H9 (cell line): ENCODE measurements at regions not wholly inside any gene's neighbourhood (a gene's known extent, or its start where the extent isn't known, plus 50 kb on each side); places are given as distances from the start of the nearest gene placed in this dataset.
A peak's percentile ranks its signal among the peaks of the same experiment; 100 is the strongest.

Source experiments
- DNase-seq: peaks from one replicate; pipeline ENCODE4 v3.0.0-alpha.2; 2017
- H2AFZ ChIP-seq: one replicate; pipeline ENCODE4 v1.6.1; 2013; ENCODE audit warnings: mild to moderate bottlenecking, low read length, control low read depth, moderate library complexity
- H2AK5ac ChIP-seq: 2 replicates; pipeline ENCODE4 v1.6.1; 2013; ENCODE audit warnings: low read length, control low read depth, mixed read lengths; ENCODE audit not compliant: insufficient read length
- H2BK120ac ChIP-seq: one replicate; pipeline ENCODE4 v1.6.1; 2013; ENCODE audit warnings: low read depth, mild to moderate bottlenecking, low read length, control low read depth, inconsistent platforms; ENCODE audit not compliant: poor library complexity, severe bottlenecking
- H2BK12ac ChIP-seq: 2 replicates; pipeline ENCODE4 v1.6.1; 2013; ENCODE audit warnings: low read length, control low read depth, mixed read lengths, low read depth; ENCODE audit not compliant: insufficient read length
- H2BK15ac ChIP-seq: 2 replicates; pipeline ENCODE4 v1.6.1; 2013; ENCODE audit warnings: low read depth, low read length, control low read depth
- H2BK20ac ChIP-seq: one replicate; pipeline ENCODE4 v1.6.1; 2013; ENCODE audit warnings: low read depth, mild to moderate bottlenecking, low read length, control low read depth, inconsistent platforms; ENCODE audit not compliant: poor library complexity, severe bottlenecking
- H2BK5ac ChIP-seq: 2 replicates; pipeline ENCODE4 v1.6.1; 2013; ENCODE audit warnings: low read length, control low read depth, mixed read lengths; ENCODE audit not compliant: insufficient read length
- H3K14ac ChIP-seq: 2 replicates; pipeline ENCODE4 v1.6.1; 2013; ENCODE audit warnings: low read length, control low read depth; ENCODE audit not compliant: insufficient read depth
- H3K18ac ChIP-seq: 2 replicates; pipeline ENCODE4 v1.6.1; 2013; ENCODE audit warnings: low read depth, mild to moderate bottlenecking, mixed read lengths, low read length, control low read depth; ENCODE audit not compliant: insufficient read length
- H3K23ac ChIP-seq: 2 replicates; pipeline ENCODE4 v1.6.1; 2013; ENCODE audit warnings: low read length, control low read depth, mixed read lengths, low read depth; ENCODE audit not compliant: insufficient read length
- H3K23me2 ChIP-seq: 2 replicates; pipeline ENCODE4 v1.6.1; 2013; ENCODE audit warnings: low read depth, mild to moderate bottlenecking, mixed read lengths, low read length, control low read depth; ENCODE audit not compliant: insufficient read length, poor library complexity, severe bottlenecking
- H3K27ac ChIP-seq: 2 replicates; pipeline ENCODE4 v1.5.1; 2013; ENCODE audit warnings: low read length, control low read depth, mixed read lengths, low read depth; ENCODE audit not compliant: insufficient read length
- H3K27me3 ChIP-seq: 2 replicates; pipeline ENCODE4 v1.6.1; 2013; ENCODE audit warnings: low read length, control low read depth, inconsistent platforms; ENCODE audit not compliant: insufficient read depth
- H3K4ac ChIP-seq: 2 replicates; pipeline ENCODE4 v1.6.1; 2013; ENCODE audit warnings: low read depth, mild to moderate bottlenecking, control low read depth, inconsistent platforms, low read length, moderate library complexity
- H3K4me1 ChIP-seq: 2 replicates; pipeline ENCODE4 v1.6.1; 2013; ENCODE audit warnings: low read length, control low read depth, inconsistent platforms; ENCODE audit not compliant: insufficient read depth
- H3K4me2 ChIP-seq: 2 replicates; pipeline ENCODE4 v1.6.1; 2013; ENCODE audit warnings: low read length, control low read depth, mixed read lengths; ENCODE audit not compliant: insufficient read length, insufficient read depth
- H3K56ac ChIP-seq: 2 replicates; pipeline ENCODE4 v1.6.1; 2013; ENCODE audit warnings: low read depth, mild to moderate bottlenecking, mixed read lengths, low read length, control low read depth; ENCODE audit not compliant: insufficient read length
- H3K79me1 ChIP-seq: 2 replicates; pipeline ENCODE4 v1.6.1; 2013; ENCODE audit warnings: low read depth, mild to moderate bottlenecking, moderate library complexity, low read length, control low read depth, inconsistent platforms; ENCODE audit not compliant: insufficient read depth, poor library complexity, severe bottlenecking
- H3K79me2 ChIP-seq: 2 replicates; pipeline ENCODE4 v1.6.1; 2013; ENCODE audit warnings: low read length, control low read depth, inconsistent platforms; ENCODE audit not compliant: insufficient read depth
- H3K9ac ChIP-seq: 2 replicates; pipeline ENCODE4 v1.6.1; 2013; ENCODE audit warnings: low read length, control low read depth, mixed read lengths; ENCODE audit not compliant: insufficient read length; ENCODE audit errors: extremely low read depth
- H3K9me3 ChIP-seq: one replicate; pipeline ENCODE4 v1.6.1; 2013; ENCODE audit warnings: low read depth, low read length, inconsistent platforms; ENCODE audit not compliant: control insufficient read depth
- H3T11ph ChIP-seq: one replicate; pipeline ENCODE4 v1.6.1; 2013; ENCODE audit warnings: mild to moderate bottlenecking, low read length, control low read depth, inconsistent platforms
- H4K20me1 ChIP-seq: one replicate; pipeline ENCODE4 v1.6.1; 2013; ENCODE audit not compliant: control insufficient read depth, insufficient read length, insufficient read depth
- H4K5ac ChIP-seq: 2 replicates; pipeline ENCODE4 v1.6.1; 2013; ENCODE audit warnings: low read depth, mild to moderate bottlenecking, mixed read lengths, low read length, control low read depth; ENCODE audit not compliant: insufficient read length
- H4K8ac ChIP-seq: replicated peaks from 2 replicates; pipeline ENCODE4 v1.6.1; 2013; ENCODE audit warnings: low read length, control low read depth, mixed read lengths, low read depth; ENCODE audit not compliant: insufficient read length
- H4K91ac ChIP-seq: 2 replicates; pipeline ENCODE4 v1.6.1; 2013; ENCODE audit warnings: low read depth, mild to moderate bottlenecking, moderate library complexity, mixed read lengths, low read length, control low read depth; ENCODE audit not compliant: insufficient read length
- H3K27ac Mint-ChIP-seq, 3 experiments: 2 replicates in 2 of 3; 3 replicates in 1 of 3; pipeline ENCODE4 v1.8.0; 2020 to 2021; ENCODE audit warnings: mixed read lengths in 3 of 3, mild to moderate bottlenecking in 1 of 3, moderate library complexity in 1 of 3
- H3K27me3 Mint-ChIP-seq: 2 replicates; pipeline ENCODE4 v1.8.0; 2021; ENCODE audit warnings: low read depth, mild to moderate bottlenecking, moderate library complexity, mixed read lengths
- H3K36me3 Mint-ChIP-seq, 3 experiments: 2 replicates in 2 of 3; 3 replicates in 1 of 3; pipeline ENCODE4 v1.8.0; 2020 to 2021; ENCODE audit warnings: low read depth in 3 of 3, mixed read lengths in 3 of 3; ENCODE audit not compliant: insufficient read depth in 1 of 3
- H3K4me1 Mint-ChIP-seq, 2 experiments: 2 replicates each; pipeline ENCODE4 v1.8.0; 2020; ENCODE audit warnings: mixed read lengths in 2 of 2
- H3K4me3 Mint-ChIP-seq, 2 experiments: 2 replicates in 1 of 2; 3 replicates in 1 of 2; pipeline ENCODE4 v1.8.0; 2020 to 2021; ENCODE audit warnings: mild to moderate bottlenecking in 2 of 2, mixed read lengths in 2 of 2, moderate library complexity in 1 of 2
- H3K9me3 Mint-ChIP-seq, 2 experiments: 2 replicates in 1 of 2; 3 replicates in 1 of 2; pipeline ENCODE4 v1.8.0; 2020; ENCODE audit warnings: mild to moderate bottlenecking in 2 of 2, mixed read lengths in 2 of 2, moderate library complexity in 1 of 2
- WGBS: extraction: QIAGEN DNeasy Blood & Tissue Kit; methylation state at CpG from one replicate; pipeline ENCODE4 v1.1.7; 2013; ENCODE audit warnings: missing lambda C conversion rate, low lambda C conversion rate, mixed read lengths; ENCODE audit not compliant: insufficient read length; ENCODE audit errors: extremely low coverage; 5-methylcytosine and 5-hydroxymethylcytosine counted together
- TF ChIP-seq, protein P1 (sequence below): fragments of 200-600 bp; sonication (generic); conservative IDR thresholded peaks from 3 replicates; pipeline ENCODE4 v1.8.0; 2021; ENCODE audit warnings: antibody characterized with exemption, mild to moderate bottlenecking

DNA sequence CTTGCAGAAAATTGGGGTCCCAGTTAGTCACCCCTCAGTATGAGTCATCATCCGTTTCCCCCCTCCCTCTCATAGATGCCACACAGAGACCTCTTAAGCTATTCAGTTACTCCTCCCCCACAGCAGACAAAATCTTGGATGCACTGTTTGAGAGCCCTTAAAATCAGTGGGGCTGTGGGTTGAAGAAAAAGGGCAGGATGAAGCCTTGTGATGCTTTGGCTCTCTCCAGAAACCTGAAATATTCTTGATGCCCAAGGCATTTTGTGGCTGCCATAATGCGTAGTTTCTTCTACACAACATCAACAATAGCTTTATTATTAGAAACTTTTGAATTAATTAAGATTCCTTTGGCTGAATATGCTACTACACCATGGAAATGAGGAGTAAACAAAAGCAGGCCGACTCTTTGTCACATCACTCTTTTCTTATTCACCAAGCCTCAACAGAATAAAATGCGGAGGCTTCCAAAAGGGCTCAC lies 133.8 kb downstream of the MRPS30 start:
- no peaks in the 10 kb centered on the region for H3K23me2 ChIP-seq

More for the DNA sequence above, 133.8 kb downstream of the MRPS30 start:
- Histone ChIP-seq H3K79me1 (no peaks in the 10 kb centered on the region), H2BK120ac (no peak overlapping the region), H3T11ph (no peak overlapping the region), H3K79me2 (no peaks in the 10 kb centered on the region), H4K5ac (no peak overlapping the region), H3K4ac (no peak overlapping the region; the same call in 1 of the 2 replicates), H2BK12ac (no peak overlapping the region), H3K14ac (peak overlapping the region; percentile 41; the same call in 1 of the 2 replicates), H3K18ac (peak overlapping the region; percentile 72), H4K8ac (no peak overlapping the region), H3K9ac (no peak overlapping the region), H2AFZ (peak overlapping the region; percentile 32), H3K27me3 (no peaks in the 10 kb centered on the region), H2BK20ac (no peak overlapping the region), H4K91ac (no peak overlapping the region), H3K4me2 (peak overlapping the region; percentile 66), H3K9me3 (no peaks in the 10 kb centered on the region), H3K27ac (peak overlapping the region; percentile 83), H3K56ac (no peak overlapping the region), H3K4me1 (no peaks in the 10 kb centered on the region), H2BK5ac (peak overlapping the region; percentile 74), H2AK5ac (no peak overlapping the region), H4K20me1 (no peaks in the 10 kb centered on the region), H2BK15ac (no peak overlapping the region), H3K23ac (no peak overlapping the region)
- TF ChIP-seq, protein P1, sequence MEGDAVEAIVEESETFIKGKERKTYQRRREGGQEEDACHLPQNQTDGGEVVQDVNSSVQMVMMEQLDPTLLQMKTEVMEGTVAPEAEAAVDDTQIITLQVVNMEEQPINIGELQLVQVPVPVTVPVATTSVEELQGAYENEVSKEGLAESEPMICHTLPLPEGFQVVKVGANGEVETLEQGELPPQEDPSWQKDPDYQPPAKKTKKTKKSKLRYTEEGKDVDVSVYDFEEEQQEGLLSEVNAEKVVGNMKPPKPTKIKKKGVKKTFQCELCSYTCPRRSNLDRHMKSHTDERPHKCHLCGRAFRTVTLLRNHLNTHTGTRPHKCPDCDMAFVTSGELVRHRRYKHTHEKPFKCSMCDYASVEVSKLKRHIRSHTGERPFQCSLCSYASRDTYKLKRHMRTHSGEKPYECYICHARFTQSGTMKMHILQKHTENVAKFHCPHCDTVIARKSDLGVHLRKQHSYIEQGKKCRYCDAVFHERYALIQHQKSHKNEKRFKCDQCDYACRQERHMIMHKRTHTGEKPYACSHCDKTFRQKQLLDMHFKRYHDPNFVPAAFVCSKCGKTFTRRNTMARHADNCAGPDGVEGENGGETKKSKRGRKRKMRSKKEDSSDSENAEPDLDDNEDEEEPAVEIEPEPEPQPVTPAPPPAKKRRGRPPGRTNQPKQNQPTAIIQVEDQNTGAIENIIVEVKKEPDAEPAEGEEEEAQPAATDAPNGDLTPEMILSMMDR: no peak
- peak overlapping the region; percentile 17 to 52; a peak in 3 of 5 replicates for H3K4me3 Mint-ChIP-seq
- H3K4me1 Mint-ChIP-seq: peaks cover 29 to 33% of the 10 kb centered on the region in 2 experiments
- H3K36me3 Mint-ChIP-seq: peaks cover 7 to 14% (median 7%) of the 10 kb centered on the region in 3 experiments; a peak in 6 of 7 replicates
- no peaks in the 10 kb centered on the region for H3K27me3 Mint-ChIP-seq
- H3K27ac Mint-ChIP-seq: peak overlapping the region; percentile 91 to 98 (median 94)
- peaks cover 5 to 6% of the 10 kb centered on the region in 2 experiments for H3K9me3 Mint-ChIP-seq
- peak; percentile 29 for DNase-seq
- WGBS: no CpG with 5 or more reads among the region's 4 CpGs
